ENCODE measurements at regions not wholly inside any gene's neighbourhood (a gene's known extent, or its start where the extent isn't known, plus 50 kb on each side); places are given as distances from the start of the nearest gene placed in this dataset.
A peak's percentile ranks its signal among the peaks of the same experiment; 100 is the strongest.

DNA sequence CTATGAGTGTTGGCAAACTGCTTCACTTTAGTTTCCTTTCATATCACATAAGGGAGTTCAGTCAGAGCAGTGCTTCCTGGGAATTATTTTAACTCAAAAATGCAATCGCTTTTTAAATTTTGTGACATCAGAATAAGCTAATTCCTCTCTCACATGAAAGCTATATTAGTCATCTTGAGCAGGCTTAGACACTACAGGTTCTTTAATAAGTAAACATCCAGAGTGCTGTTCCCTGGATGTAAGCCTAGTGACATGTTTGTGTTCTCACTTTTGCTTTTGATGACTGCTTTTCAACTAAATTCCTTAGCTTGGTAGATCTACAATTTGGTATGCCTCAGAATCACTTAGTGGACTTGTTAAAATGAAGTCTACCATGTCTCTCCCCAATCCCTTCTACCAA lies 252.7 kb upstream of the POU3F2 start:
- DNase-seq = no peak

DNA sequence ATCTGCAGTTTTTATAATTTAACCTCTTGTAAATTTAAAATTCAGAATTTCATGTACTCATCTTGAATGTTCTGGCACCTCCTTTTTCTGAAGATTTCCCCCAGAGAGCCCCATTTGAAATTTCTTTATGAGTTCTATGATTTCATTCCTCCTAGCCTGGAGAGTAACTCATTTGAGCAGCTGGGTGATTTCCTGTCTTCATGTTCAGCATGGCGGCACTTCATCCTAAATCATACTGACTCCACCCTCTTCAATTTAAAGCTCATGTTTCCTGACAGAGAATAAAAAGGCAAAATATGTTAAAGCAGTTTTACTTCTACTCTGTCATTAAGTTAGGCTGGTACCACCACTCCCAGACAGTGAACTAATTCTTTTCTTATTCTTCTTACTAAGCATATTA lies 250.9 kb upstream of the POU3F2 start:
- DNase-seq = no peak

- no peak for DNase-seq
Observed at GRCh38 chr6:98586163-98586562, 248.2 kb upstream of the POU3F2 start.

- DNase-seq = no peak
Observed at GRCh38 chr6:98587555-98587954, 246.8 kb upstream of the POU3F2 start.

GRCh38 chr6:98589536-98589935 lies 244.8 kb upstream of the POU3F2 start:
- DNase-seq = no peak

DNA sequence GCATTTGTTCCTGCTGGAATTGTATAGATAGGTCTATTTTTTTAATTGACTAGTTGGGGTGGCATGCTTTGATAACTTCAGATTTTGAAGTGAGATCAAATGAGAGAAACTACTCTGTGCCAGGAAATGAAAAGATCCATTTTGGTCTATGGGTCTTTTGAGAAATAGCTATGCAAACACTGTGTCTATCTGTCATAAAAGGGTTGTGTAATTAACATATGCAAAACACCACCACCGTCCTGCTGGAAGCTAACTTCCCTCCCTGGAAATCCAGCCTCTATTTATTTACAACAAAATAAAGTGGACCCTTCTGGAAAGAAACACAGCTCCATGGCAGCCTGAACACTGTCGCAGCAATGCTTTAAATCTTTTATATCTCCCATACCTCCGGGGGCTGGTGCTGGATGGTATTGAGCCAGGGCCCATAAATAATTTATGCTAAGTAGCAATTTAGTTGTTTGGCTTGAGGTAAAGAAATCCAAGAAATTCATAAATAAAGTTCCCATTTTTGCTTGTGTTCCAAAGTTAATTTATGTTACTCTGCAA lies 244.2 kb upstream of the POU3F2 start:
- no peak for DNase-seq

- DNase-seq = no peak
Observed at GRCh38 chr6:98590997-98591396, 243.4 kb upstream of the POU3F2 start.

DNA sequence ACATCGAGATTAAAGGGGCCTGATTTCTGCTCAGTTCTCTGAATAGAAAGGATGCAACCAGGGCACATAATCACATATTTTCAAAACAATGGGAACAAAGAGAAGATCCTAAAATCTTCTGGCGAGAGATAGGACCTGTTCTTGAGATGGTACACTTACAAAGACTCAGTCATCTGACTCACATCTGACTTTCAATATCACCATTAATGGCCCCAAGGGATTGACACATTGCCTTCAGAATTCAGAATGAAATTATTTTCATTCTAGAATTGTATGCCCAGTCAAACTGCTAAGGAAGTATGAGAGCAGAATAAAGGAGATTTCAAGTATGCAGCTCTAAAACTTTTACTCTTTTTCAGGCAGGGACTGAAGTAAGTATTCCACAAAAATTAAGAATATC lies 240.7 kb upstream of the POU3F2 start:
- DNase-seq = no peak

DNA sequence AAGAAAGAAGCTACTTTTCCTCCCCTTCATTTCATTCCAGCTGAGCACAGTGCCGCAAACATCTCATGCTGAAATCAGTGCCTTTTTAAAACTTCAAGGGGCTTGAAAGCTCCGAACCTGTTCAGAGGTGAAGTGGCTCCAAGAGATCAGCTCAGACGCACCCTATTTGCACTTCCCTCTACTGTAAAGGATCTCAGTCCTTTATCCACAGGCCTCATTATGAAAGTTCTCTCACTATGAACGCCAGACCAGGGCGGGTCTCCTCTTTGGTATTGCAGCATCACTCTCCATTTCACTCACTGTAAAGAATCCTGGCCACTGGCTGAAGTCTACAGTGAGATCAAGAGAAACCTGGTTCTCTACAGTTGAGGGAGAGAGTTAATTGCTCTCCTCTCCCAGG lies 232.7 kb upstream of the POU3F2 start:
- no peak for DNase-seq

DNA sequence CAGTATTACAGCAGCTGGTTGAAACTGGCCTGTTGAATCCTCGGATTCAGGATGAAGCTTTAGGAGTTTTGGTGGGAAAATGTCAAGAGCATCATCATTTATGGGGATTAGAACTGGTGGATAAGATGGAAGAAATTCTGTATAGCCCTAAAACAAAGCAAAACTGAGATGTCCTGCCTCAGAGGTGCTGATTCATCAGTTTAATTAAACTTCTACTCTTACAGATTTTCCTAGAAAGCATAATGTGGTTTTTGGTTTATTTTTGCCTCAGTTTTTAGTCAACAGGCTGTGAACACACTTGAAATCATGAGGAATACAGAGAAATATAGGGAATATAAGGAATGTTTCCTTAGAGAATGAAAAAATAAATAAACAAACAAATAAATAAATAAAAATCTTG lies 228.7 kb upstream of the POU3F2 start:
- DNase-seq = no peak

DNA sequence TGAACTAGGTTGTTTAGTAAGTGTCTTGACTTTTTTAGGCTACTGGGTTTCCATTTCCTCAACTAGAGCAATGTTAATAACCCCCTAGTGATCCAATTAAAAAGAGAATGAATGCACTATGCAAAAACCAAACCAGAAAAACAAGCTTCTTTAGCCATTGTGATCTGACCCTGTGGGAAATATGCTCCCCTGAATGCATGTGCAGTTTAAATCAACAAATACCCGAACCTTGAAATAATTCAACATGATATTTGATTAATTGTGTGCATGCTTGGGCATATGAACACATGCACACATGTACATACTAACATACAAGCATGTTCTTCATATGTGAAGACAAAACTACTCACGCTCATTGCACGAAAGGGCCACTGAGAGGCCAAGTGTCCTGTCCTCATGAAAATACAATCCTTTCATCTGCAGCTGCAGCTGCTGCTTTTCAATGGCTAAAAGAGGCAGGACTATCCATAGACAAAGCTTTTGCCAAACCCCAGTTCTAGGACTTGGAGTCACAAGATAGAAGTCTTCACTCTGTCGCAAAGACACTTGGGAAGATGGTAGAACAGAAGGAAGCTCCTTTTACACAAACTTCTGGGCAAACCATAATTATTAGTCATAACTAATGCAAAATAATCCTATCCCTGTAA lies 207.1 kb upstream of the POU3F2 start:
- no peak for DNase-seq

- no peak for DNase-seq
Observed at GRCh38 chr6:98633886-98634285, 200.5 kb upstream of the POU3F2 start.

GRCh38 chr6:98634569-98634968 lies 199.8 kb upstream of the POU3F2 start:
- no peak for DNase-seq

DNA sequence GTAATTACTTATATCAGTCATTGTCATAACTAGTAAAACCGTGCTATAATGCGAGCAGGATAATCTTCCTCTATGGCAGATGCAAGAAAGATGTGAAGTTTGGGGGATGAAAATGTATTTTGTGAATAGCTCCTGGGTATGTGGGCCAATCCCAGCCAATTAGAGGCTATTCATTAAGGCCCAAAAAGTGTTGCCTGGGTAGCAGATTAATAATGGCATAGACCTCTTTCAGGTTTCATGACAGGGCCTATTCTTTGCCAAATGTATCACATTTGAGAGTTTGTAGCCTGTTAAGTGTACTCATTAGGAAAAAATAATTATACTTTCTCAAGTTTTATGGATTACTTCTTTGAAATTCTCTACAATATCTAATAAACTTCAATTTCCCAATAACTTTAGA lies 199.2 kb upstream of the POU3F2 start:
- no peak for DNase-seq

DNA sequence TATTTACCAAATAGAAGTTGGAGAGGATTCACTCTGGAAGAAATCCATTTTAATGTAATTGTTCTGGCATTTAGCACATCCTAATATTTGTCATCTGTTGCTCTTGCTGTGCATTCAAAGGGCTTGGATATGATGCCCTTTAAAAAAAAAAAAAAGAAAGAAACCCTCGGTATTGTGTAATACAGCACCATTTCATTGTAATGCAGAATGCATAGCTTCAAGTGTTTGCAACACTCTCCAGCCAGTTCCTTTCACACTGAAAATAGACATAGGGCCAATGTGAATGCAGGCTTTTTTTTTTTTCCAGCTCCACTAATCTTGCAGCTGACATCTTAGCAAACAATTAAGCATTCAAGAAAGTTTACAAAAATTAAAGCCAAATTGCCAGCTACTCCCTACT lies 197.4 kb upstream of the POU3F2 start:
- DNase-seq = no peak

DNA sequence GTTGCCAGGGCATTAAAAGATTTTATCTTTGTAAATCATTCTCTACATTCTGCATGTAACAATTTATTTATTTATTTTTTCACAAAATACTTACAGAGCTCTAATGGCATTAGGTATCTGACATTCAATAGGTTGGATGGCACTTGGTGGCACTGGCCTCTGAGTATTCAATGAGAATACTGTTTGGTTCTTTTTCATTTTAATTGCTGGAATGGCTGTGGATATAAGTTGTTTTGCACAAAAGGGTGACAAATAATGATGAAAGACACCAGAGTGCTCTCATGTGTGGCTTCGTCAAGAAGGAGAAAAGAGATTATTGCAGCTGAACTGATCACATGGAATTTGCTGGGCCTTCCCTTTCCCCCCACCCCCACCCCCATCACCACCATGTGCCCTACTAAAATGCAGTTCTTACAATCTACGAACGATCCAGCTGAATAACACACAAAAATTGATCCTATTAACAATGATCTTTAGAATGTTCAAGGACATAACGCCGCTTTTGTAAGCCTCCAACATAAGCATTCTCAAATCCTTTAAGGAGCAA lies 195.2 kb upstream of the POU3F2 start:
- DNase-seq = no peak

DNA sequence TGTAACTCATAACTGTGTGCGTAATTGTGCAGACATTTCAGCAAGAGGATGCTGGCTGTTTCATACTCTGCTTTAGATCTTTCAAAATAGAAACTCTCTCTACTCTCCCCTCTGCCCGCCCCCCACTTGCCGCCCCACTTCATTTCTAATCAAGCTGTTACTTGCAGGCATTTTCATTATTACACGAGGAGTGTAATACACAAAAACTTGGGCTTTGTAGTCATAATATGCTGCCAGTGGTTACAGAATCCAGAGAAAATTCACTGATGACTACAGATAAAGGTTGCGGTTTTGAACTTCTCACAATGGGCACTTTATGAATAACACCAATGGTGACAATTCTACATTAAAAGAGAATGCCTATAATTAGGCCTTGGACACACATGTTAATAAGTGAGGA lies 194.0 kb upstream of the POU3F2 start:
- no peak for DNase-seq

- no peak for DNase-seq
Observed at GRCh38 chr6:98641949-98642719, 192.2 kb upstream of the POU3F2 start.

DNA sequence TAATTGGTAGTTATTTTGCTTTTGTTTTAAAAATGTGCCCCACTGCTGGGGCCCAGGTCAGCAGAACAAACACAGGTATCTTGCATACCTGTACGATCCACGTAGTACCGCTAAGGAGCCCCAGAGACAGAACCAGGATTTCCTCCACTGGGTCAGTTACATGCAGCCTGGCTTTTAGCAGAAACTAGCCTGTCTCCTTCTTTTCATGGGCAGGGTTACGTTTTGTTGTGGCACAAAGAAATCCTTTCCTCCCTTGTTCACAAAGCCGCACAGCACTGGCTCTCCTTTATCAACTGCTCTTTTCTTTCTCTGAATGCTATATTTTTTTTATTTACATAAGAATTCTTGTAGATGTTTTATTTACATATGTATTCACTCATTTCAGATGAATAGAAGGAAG lies 190.3 kb upstream of the POU3F2 start:
- DNase-seq = no peak

GRCh38 chr6:98648211-98648914 lies 186.0 kb upstream of the POU3F2 start:
- DNase-seq = no peak

GRCh38 chr6:98650941-98651340 lies 183.4 kb upstream of the POU3F2 start:
- no peak for DNase-seq

DNA sequence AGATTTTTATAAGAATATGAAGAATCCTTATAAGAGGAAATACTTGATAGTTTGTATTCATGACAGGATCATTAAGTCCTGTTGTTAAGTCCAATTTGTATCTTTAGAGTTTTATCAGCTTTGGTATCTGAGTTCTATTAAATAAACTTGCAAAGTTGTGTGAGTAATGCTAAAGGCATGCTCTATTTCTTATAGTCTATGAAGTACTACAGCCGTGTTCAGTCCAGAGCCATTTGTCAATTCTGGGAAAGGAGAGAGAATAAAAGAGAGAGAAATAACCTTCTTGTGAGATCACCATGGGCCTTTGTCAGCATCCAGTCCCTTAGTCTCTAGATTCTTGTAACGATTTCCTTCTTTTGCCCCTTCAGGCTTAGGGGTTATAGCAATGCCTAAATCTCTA lies 181.2 kb upstream of the POU3F2 start:
- DNase-seq = no peak

DNA sequence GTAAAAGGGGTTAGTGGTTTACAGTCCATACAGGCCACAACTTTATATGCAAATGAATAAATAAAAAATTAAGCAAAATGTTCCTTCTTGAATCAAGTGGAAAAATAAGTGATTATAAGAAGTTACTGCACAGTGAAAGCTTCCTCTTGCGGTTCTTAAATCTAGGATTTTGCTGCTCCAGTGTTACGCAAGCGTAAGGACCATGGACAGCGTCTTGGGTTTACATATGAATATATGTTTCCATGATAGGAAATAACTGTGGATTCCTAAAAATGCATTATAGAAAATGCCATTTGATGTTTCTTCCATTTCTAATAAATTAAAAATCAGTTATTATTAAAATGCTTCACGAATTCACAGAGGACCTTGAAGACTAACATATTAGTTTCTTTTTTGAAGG lies 176.6 kb upstream of the POU3F2 start:
- DNase-seq = peak; percentile 20

- DNase-seq = no peak
Observed at GRCh38 chr6:98669371-98669770, 165.0 kb upstream of the POU3F2 start.
